Esophagus muscularis mucosa (tissue), 4 donors: ENCODE measurements at regions not wholly inside any gene's neighbourhood (a gene's known extent, or its start where the extent isn't known, plus 50 kb on each side); places are given as distances from the start of the nearest gene placed in this dataset.

Experiments used
- DNase-seq: peaks from one replicate; pipeline ENCODE4 v3.0.0-alpha.2; 2017; ENCODE audit errors: extremely low spot score
- H3K27ac ChIP-seq, 4 donors: fragments of 200-600 bp; sonication (generic); replicated peaks in 1 of 4; 1 replicate in 3 of 4; 2 replicates in 1 of 4; pipeline ENCODE4 v1.5.1; 2016 to 2019; ENCODE audit warnings: mild to moderate bottlenecking in 1 of 4
- H3K27me3 ChIP-seq, 4 donors: fragments of 200-600 bp; sonication (generic); one replicate each; pipeline versions ENCODE4 v1.5.1 to v1.6.0; 2016 to 2019
- H3K36me3 ChIP-seq, 4 donors: fragments of 200-600 bp; sonication (generic); one replicate each; pipeline ENCODE4 v1.5.1; 2016 to 2019
- H3K4me1 ChIP-seq, 4 donors: fragments of 200-600 bp; sonication (generic); one replicate each; pipeline ENCODE4 v1.5.1; 2016 to 2019
- H3K4me3 ChIP-seq, 4 donors: fragments of 200-600 bp; sonication (generic); 1 replicate in 2 of 4; 2 replicates in 2 of 4; pipeline ENCODE4 v1.5.1; 2016 to 2019; ENCODE audit warnings: mild to moderate bottlenecking in 4 of 4, moderate library complexity in 1 of 4
- H3K9me3 ChIP-seq, 4 donors: fragments of 200-600 bp; sonication (generic); 1 replicate in 3 of 4; 2 replicates in 1 of 4; pipeline ENCODE4 v1.5.1; 2016 to 2019
- EP300 ChIP-seq: sonication (generic); formaldehyde crosslinking; IDR thresholded peaks from one replicate; pipeline ENCODE4 v1.6.1; 2017; ENCODE audit warnings: antibody characterized with exemption
- POLR2A ChIP-seq: fragments of 450-650 bp; IDR thresholded peaks from one replicate; pipeline ENCODE4 v1.6.1; 2017; ENCODE audit warnings: antibody characterized with exemption, moderate library complexity, mild to moderate bottlenecking, low read depth
- POLR2AphosphoS5 ChIP-seq, 2 donors: sonication (generic); formaldehyde crosslinking; IDR thresholded peaks; one replicate each; pipeline ENCODE4 v1.6.1; 2017; ENCODE audit warnings: antibody characterized with exemption in 2 of 2
- WGBS: methylation state at CpG from one replicate; pipeline ENCODE4 v1.1.5; 2018; 5-methylcytosine and 5-hydroxymethylcytosine counted together
- intact Hi-C: fragments of 100-400 bp; cut with DNase I; formaldehyde crosslinking; loops from one replicate; pipeline ENCODE4 v1.15.1; 2023
- TF ChIP-seq, protein P1 (sequence below), 3 experiments: fragments of 200-600 bp in 2 of 3; fragments of 450-650 bp in 1 of 3; sonication (generic) in 2 of 3; IDR thresholded peaks; one replicate each; pipeline ENCODE4 v1.5.1; 2017 to 2019; ENCODE audit warnings: antibody characterized with exemption in 3 of 3, mild to moderate bottlenecking in 2 of 3, moderate library complexity in 1 of 3

DNA sequence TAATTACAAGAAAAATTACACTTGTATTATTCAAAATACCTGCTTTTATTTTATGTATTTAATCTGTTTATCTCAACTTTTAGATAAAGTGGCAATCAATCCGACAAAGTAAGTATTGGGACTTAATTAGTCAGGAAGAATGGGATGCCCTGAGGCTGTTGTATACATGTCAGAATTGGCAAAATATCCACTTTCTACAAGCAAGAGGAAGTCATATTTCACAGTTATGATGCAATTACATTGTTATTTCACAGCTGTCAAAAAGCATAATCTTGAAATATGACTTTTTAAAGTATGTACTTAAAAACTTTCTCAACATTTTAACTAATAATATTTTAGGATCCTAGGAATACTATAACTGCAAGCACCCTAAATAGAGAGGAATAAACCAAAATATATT is 357.1 kb upstream of the MGAT4C start:
- Histone ChIP-seq H3K36me3 (no peaks in the 10 kb centered on the region), H3K27ac (no peak overlapping the region), H3K4me3 (no peak overlapping the region), H3K4me1 (no peaks in the 10 kb centered on the region), H3K9me3 (no peaks in the 10 kb centered on the region), H3K27me3 (no peaks in the 10 kb centered on the region)
- no peak for DNase-seq
- 55% methylated on average over 1 of the region's 1 CpG for WGBS
- intact Hi-C loops: no loop called here
- no peak for TF ChIP-seq EP300
- TF ChIP-seq POLR2A: no peak
- no peak for TF ChIP-seq POLR2AphosphoS5 (IDR thresholded peaks at IDR 0.05)
- TF ChIP-seq, protein P1, sequence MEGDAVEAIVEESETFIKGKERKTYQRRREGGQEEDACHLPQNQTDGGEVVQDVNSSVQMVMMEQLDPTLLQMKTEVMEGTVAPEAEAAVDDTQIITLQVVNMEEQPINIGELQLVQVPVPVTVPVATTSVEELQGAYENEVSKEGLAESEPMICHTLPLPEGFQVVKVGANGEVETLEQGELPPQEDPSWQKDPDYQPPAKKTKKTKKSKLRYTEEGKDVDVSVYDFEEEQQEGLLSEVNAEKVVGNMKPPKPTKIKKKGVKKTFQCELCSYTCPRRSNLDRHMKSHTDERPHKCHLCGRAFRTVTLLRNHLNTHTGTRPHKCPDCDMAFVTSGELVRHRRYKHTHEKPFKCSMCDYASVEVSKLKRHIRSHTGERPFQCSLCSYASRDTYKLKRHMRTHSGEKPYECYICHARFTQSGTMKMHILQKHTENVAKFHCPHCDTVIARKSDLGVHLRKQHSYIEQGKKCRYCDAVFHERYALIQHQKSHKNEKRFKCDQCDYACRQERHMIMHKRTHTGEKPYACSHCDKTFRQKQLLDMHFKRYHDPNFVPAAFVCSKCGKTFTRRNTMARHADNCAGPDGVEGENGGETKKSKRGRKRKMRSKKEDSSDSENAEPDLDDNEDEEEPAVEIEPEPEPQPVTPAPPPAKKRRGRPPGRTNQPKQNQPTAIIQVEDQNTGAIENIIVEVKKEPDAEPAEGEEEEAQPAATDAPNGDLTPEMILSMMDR (IDR thresholded peaks at IDR 0.05): no peak

DNA sequence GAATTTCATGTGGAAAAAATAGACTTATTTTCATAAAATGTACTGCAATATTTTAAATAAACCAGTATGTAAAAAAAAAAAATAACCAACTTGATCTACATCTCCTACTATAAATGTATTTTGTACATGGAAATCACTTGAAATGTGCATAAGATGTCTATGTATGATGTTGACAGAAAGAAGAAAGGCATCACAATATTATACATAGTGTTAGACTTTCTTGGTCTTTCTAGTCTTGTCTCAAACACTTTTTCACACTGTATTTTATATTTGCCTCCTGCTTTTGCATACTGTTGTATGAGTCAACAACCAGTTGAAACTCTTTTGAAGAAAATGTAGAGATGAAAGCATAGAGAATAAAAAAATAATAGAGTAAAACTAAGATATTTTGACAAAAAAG is 352.4 kb upstream of the MGAT4C start:
- H3K27me3 ChIP-seq: no peaks in the 10 kb centered on the region
- TF ChIP-seq POLR2AphosphoS5 (IDR thresholded peaks at IDR 0.05): no peak
- TF ChIP-seq, protein P1 (IDR thresholded peaks at IDR 0.05): no peak
- no peak for TF ChIP-seq EP300
- TF ChIP-seq POLR2A: no peak
- no peak overlapping the region for H3K27ac ChIP-seq
- no peak for DNase-seq
- H3K4me1 ChIP-seq: no peaks in the 10 kb centered on the region
- H3K9me3 ChIP-seq: no peaks in the 10 kb centered on the region
- H3K36me3 ChIP-seq: no peaks in the 10 kb centered on the region
- no peak overlapping the region for H3K4me3 ChIP-seq
- intact Hi-C loops: no loop called here

DNA sequence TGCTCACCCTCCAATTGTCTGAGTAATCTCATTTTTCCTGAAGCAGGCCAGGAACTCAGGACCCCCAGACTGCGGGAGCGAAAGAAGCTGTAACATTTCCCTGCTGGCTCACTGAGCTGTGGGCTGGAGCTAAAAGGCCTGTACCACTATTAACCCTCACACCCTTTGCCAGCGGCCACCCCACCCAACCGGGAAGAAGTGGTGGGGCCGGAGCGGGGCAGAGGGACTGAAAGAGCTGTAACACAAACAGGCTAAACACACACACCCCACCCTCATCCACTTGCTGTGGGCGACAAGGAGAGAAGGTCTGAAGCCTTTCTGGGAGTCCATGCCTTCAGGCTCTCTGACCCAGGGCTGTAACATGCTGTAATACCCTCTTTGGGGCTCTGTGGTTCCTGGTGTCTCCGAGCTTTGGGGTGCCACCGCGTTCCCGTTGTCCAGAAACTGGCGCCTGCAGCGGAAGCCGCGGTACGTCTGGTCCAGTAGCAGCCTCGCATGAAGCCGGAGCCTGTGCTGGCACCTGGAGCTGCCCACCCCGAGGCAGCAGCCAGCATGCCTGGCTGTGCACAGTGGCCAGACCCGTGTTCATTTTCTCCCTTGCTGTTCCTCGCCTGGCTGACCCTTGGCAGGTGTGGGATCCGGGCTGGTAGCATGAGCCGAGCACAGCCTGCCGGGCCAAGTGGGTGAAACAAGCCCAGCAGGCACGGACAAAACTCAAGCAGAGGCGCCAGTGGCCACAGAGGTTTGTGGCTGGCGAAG is 345.5 kb upstream of the MGAT4C start:
- WGBS: 92% methylated on average over 11 of the region's 27 CpGs
- no peaks in the 10 kb centered on the region for H3K4me1 ChIP-seq
- H3K36me3 ChIP-seq: no peaks in the 10 kb centered on the region
- H3K27ac ChIP-seq: no peak overlapping the region
- H3K9me3 ChIP-seq: no peaks in the 10 kb centered on the region
- H3K27me3 ChIP-seq: no peaks in the 10 kb centered on the region
- no peak overlapping the region for H3K4me3 ChIP-seq
- intact Hi-C loops: no loop called here
- TF ChIP-seq, protein P1 (IDR thresholded peaks at IDR 0.05): no peak
- TF ChIP-seq EP300 (no peak), POLR2A (no peak), POLR2AphosphoS5 (IDR thresholded peaks at IDR 0.05) (no peak)
- no peak for DNase-seq

DNA sequence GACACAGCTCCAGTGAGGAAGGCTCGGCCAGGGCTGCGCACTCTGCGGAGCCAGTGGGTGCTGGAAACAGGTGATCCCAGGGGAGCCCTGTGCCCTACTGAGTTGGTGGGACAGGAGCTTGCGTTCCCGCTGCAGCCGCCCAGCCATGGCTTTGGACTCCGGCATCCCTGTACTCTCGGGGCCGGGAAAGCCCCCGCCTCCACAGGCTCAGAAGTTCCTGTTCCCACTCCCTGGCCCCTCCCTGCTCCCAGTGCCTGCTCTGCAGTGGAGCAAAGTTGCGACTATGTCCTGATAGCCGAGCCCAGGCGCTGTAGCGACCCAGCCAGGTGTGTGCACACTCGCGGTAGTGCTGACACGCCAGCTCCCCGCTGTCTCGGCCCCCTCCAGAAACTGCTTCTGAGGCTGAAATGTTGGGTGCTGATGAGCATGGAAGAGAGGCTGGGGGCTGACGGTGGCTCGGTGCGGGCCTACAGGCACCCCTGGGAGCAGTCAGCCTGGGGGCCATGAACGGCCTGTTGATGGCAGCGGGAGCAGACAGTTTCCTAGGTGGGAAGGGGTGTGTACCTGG is 344.6 kb upstream of the MGAT4C start:
- Histone ChIP-seq H3K36me3 (no peaks in the 10 kb centered on the region), H3K9me3 (no peaks in the 10 kb centered on the region), H3K27me3 (no peaks in the 10 kb centered on the region), H3K27ac (no peak overlapping the region), H3K4me3 (no peak overlapping the region), H3K4me1 (no peaks in the 10 kb centered on the region)
- DNase-seq: no peak
- 95% methylated on average over 9 of the region's 24 CpGs for WGBS
- intact Hi-C loops: no loop called here
- no peak for TF ChIP-seq POLR2A
- TF ChIP-seq EP300: no peak
- no peak for TF ChIP-seq POLR2AphosphoS5 (IDR thresholded peaks at IDR 0.05)
- TF ChIP-seq, protein P1 (IDR thresholded peaks at IDR 0.05): no peak
